AG09309 (cell line): ENCODE measurements at regions not wholly inside any gene's neighbourhood (a gene's known extent, or its start where the extent isn't known, plus 50 kb on each side); places are given as distances from the start of the nearest gene placed in this dataset.
A peak's percentile ranks its signal among the peaks of the same experiment; 100 is the strongest.

Source experiments
- DNase-seq: peaks from one replicate; pipeline ENCODE4 v3.0.0-alpha.2; 2010; ENCODE audit warnings: low read depth
- H3K4me3 ChIP-seq: 2 replicates; pipeline ENCODE4 v1.5.1; 2011; ENCODE audit warnings: mild to moderate bottlenecking, low read depth, low read length, moderate library complexity; ENCODE audit not compliant: control insufficient read depth
- TF ChIP-seq, protein P1 (sequence below): IDR thresholded peaks from 2 replicates; pipeline ENCODE4 v1.5.1; 2011; ENCODE audit warnings: mild to moderate bottlenecking, low read depth, low read length, inconsistent platforms; ENCODE audit not compliant: insufficient read depth, control insufficient read depth; ENCODE audit errors: missing control alignments

DNA sequence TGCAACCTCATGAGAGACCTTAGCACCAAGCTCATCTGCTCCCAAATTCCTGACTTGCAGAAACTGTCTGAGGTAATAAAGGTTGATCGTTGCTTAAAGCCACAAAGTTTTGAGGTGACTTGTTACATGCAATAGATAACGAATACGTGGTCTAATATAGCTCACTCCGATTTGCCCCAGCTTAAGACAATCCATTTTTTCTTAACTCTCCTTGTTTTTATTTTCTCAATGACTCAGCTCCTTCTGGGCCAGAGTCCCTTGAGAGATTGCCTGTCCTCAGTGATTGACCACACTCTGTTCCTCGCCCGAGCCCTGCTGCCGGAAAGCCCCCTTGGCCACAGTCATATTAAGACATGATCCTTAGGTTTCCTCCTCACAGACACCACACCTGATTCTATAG, 63.7 kb upstream of the FANCC start:
- no peak overlapping the region for H3K4me3 ChIP-seq
- TF ChIP-seq, protein P1, sequence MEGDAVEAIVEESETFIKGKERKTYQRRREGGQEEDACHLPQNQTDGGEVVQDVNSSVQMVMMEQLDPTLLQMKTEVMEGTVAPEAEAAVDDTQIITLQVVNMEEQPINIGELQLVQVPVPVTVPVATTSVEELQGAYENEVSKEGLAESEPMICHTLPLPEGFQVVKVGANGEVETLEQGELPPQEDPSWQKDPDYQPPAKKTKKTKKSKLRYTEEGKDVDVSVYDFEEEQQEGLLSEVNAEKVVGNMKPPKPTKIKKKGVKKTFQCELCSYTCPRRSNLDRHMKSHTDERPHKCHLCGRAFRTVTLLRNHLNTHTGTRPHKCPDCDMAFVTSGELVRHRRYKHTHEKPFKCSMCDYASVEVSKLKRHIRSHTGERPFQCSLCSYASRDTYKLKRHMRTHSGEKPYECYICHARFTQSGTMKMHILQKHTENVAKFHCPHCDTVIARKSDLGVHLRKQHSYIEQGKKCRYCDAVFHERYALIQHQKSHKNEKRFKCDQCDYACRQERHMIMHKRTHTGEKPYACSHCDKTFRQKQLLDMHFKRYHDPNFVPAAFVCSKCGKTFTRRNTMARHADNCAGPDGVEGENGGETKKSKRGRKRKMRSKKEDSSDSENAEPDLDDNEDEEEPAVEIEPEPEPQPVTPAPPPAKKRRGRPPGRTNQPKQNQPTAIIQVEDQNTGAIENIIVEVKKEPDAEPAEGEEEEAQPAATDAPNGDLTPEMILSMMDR, result no peak
- DNase-seq, result no peak

DNA sequence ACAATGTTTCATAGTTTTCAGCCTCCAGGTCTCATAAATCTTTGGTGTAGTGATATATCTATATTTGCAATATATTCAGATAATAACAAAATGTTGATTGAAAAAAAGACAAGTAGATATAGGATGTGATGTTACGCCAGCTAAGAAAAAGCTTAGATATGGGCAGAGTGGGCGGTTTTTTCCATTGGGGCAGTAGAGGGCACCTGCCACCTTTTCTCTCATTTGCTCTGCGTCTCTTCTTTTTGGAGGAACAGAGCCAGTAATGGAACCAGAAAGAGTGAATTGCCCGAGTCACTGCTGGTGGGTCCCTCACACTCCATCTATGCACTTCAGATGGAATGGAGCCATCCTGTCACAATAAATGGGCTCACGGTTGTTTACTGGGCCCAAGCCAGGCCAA, 62.1 kb upstream of the FANCC start:
- DNase-seq, result no peak
- H3K4me3 ChIP-seq, result no peak overlapping the region
- TF ChIP-seq, protein P1, result no peak

DNA sequence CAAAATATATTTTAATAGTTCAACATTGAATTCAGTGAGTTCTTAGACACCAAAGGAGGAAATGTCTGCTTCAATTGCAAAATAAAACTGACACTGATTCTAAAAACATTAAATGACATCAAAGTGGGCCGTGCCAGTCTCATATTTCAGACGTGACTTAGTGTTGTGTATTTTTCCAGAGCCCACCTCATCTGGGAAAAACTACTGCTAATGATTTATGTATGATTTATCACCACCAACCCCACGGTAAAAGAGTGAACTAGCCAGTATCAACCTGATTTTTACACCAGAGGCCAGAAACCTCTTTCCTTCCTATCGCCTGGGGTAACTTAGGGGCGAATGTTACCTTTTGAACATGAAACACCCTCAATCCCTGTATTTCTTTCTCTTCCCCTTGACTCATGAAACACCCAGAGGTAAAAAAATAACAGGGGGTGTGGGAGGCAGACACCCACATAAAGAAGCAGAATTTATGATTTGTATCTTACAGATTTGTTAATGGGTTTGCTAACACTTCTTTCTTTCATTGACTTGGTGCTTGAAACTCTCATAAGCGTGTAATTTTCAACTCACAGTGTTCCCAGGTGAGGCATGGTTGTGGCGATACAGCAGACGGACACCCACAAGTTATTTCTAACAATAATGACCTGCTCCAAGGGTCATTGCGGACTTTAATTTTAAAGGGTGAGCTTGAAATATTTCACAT, 56.4 kb upstream of the FANCC start:
- no peak overlapping the region for H3K4me3 ChIP-seq
- DNase-seq, result no peak
- TF ChIP-seq, protein P1, result no peak

DNA sequence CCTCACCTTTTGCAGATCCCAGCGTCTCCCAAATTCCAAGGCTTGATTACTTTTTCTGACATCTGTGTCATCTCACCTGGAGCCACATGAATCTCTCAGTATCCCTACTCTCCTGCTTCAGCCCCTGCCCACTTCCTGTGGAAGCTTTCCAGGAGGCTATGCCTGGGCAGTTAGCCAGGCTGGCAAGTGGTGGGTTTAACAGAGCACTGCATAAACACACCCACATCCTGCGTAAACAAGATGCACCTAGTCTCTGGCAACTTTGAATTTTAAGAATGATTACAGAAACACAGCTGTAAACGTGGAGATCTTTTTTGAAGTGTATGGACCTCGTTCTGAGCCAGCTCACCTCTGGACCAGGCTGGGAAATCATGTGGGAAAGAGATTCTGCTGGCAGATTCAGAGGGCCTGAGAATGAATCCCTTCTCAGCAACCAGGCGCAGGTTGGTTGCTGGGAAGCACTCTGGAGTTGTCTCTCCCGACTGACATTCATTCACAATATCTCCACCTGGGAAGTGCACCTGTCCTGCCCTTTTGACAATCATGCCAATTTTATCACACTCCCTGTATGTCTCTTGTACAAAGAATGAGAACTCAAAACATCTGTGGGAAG, 55.7 kb upstream of the FANCC start:
- DNase-seq, result no peak
- H3K4me3 ChIP-seq, result no peak overlapping the region
- TF ChIP-seq, protein P1, result no peak

- no peak overlapping the region for H3K4me3 ChIP-seq
- peak; percentile 14 for DNase-seq
- TF ChIP-seq, protein P1, result no peak
These were observed 52.6 kb upstream of the FANCC start for GRCh38 chr9:95370064-95370463.

- DNase-seq, result no peak
- TF ChIP-seq, protein P1, result no peak
- no peak overlapping the region for H3K4me3 ChIP-seq
These were observed 51.1 kb upstream of the FANCC start for GRCh38 chr9:95368377-95369160.
